ENCODE measurements at regions not wholly inside any gene's neighbourhood (a gene's known extent, or its start where the extent isn't known, plus 50 kb on each side); places are given as distances from the start of the nearest gene placed in this dataset.

- no peak for TF ChIP-seq CTCF (conservative IDR thresholded peaks at IDR 0.05)
- no peak for TF ChIP-seq ZFX (IDR thresholded peaks at IDR 0.05)
These were observed 527.4 kb downstream of the BMP2 start for GRCh38 chr20:7294816-7295360.
